GM23338 (cell line): ENCODE measurements at regions not wholly inside any gene's neighbourhood (a gene's known extent, or its start where the extent isn't known, plus 50 kb on each side); places are given as distances from the start of the nearest gene placed in this dataset.

ENCODE experiments used
- ATAC-seq: fragments of 200-7000 bp; cut with Tn5 transposase; 3 replicates; pipeline ENCODE4 v1.9.1; 2020
- DNase-seq: peaks from one replicate; pipeline ENCODE4 v3.0.0-alpha.2; 2015; ENCODE audit warnings: low spot score
- H2AFZ ChIP-seq: fragments of 200-600 bp; sonication (generic); 2 replicates; pipeline ENCODE4 v1.8.0; 2016; ENCODE audit warnings: antibody characterized with exemption, mild to moderate bottlenecking, moderate library complexity
- H3F3A ChIP-seq: fragments of 200-600 bp; sonication (generic); replicated peaks from 2 replicates; pipeline ENCODE4 v1.8.0; 2017; ENCODE audit warnings: antibody characterized with exemption, mixed run types, low read depth
- H3K27ac ChIP-seq: fragments of 200-600 bp; sonication (generic); 2 replicates; pipeline ENCODE4 v1.6.1; 2016; ENCODE audit warnings: low read depth
- H3K27me3 ChIP-seq: fragments of 200-600 bp; sonication (generic); 2 replicates; pipeline ENCODE4 v1.8.0; 2016; ENCODE audit warnings: mild to moderate bottlenecking, mixed run types, moderate library complexity; ENCODE audit not compliant: insufficient read depth
- H3K36me3 ChIP-seq: fragments of 200-600 bp; sonication (generic); 2 replicates; pipeline ENCODE4 v1.8.0; 2016; ENCODE audit warnings: mild to moderate bottlenecking; ENCODE audit not compliant: insufficient read depth
- H3K4me1 ChIP-seq: fragments of 200-600 bp; sonication (generic); 2 replicates; pipeline ENCODE4 v1.8.0; 2016; ENCODE audit warnings: mild to moderate bottlenecking, moderate library complexity; ENCODE audit not compliant: insufficient read depth
- H3K4me2 ChIP-seq: fragments of 200-600 bp; sonication (generic); 2 replicates; pipeline ENCODE4 v1.7.1; 2017; ENCODE audit warnings: mixed run types
- H3K4me3 ChIP-seq: fragments of 200-600 bp; sonication (generic); 2 replicates; pipeline ENCODE4 v1.6.1; 2016; ENCODE audit warnings: mixed run types
- H3K79me2 ChIP-seq: fragments of 200-600 bp; sonication (generic); replicated peaks from 2 replicates; pipeline ENCODE4 v1.8.0; 2017; ENCODE audit warnings: mild to moderate bottlenecking; ENCODE audit not compliant: insufficient read depth
- H3K9me2 ChIP-seq: fragments of 200-600 bp; sonication (generic); 2 replicates; pipeline ENCODE4 v1.8.0; 2017; ENCODE audit not compliant: insufficient read depth
- H4K20me1 ChIP-seq: fragments of 200-600 bp; sonication (generic); replicated peaks from 2 replicates; pipeline ENCODE4 v1.8.0; 2017; ENCODE audit warnings: mild to moderate bottlenecking; ENCODE audit not compliant: insufficient read depth
- H3K27ac Mint-ChIP-seq: 2 replicates; pipeline ENCODE4 v1.8.0; 2020; ENCODE audit warnings: inconsistent platforms, mild to moderate bottlenecking, moderate library complexity, mixed read lengths
- H3K27me3 Mint-ChIP-seq: 3 replicates; pipeline ENCODE4 v1.8.0; 2022; ENCODE audit warnings: low read depth, mild to moderate bottlenecking, moderate library complexity, mixed read lengths, inconsistent platforms; ENCODE audit not compliant: insufficient read depth, poor library complexity
- H3K36me3 Mint-ChIP-seq: 3 replicates; pipeline ENCODE4 v1.8.0; 2021; ENCODE audit warnings: low read depth, mild to moderate bottlenecking, inconsistent platforms, moderate library complexity, mixed read lengths
- H3K4me1 Mint-ChIP-seq: 3 replicates; pipeline ENCODE4 v1.8.0; 2020; ENCODE audit warnings: mild to moderate bottlenecking, inconsistent platforms, mixed read lengths
- H3K4me3 Mint-ChIP-seq: 3 replicates; pipeline ENCODE4 v1.8.0; 2021; ENCODE audit warnings: moderate library complexity, mild to moderate bottlenecking, inconsistent platforms, mixed read lengths
- H3K9me3 Mint-ChIP-seq: 3 replicates; pipeline ENCODE4 v1.8.0; 2020; ENCODE audit warnings: moderate library complexity, mild to moderate bottlenecking, inconsistent platforms, mixed read lengths
- CREB1 ChIP-seq: fragments of 250-450 bp; sonication (Bioruptor Pico); IDR thresholded peaks from 2 replicates; pipeline ENCODE4 v1.5.0; 2020; ENCODE audit warnings: low read depth, mild to moderate bottlenecking, moderate library complexity
- EZH2 ChIP-seq: fragments of 200-600 bp; sonication (generic); IDR thresholded peaks from one replicate; pipeline ENCODE4 v1.8.0; 2017; ENCODE audit warnings: antibody characterized with exemption, mild to moderate bottlenecking, low read depth; ENCODE audit not compliant: unreplicated experiment
- EZH2phosphoT487 ChIP-seq: fragments of 200-600 bp; sonication (generic); IDR thresholded peaks from one replicate; pipeline ENCODE4 v1.8.1; 2018; ENCODE audit warnings: antibody characterized with exemption; ENCODE audit not compliant: unreplicated experiment
- JUNB ChIP-seq: IDR thresholded peaks from one replicate; pipeline ENCODE4 v1.6.1; 2016; ENCODE audit warnings: antibody characterized with exemption; ENCODE audit not compliant: unreplicated experiment
- NANOG ChIP-seq: IDR thresholded peaks from 2 replicates; pipeline ENCODE4 v1.6.1; 2016; ENCODE audit warnings: antibody characterized with exemption, borderline replicate concordance
- POLR2AphosphoS5 ChIP-seq: IDR thresholded peaks from 2 replicates; pipeline ENCODE4 v1.6.1; 2016; ENCODE audit warnings: antibody characterized with exemption, low read depth
- STAT1 ChIP-seq: IDR thresholded peaks from one replicate; pipeline ENCODE4 v1.6.1; 2016; ENCODE audit warnings: antibody characterized with exemption; ENCODE audit not compliant: unreplicated experiment
- ZNF114 ChIP-seq: fragments of 250-450 bp; sonication (Bioruptor Pico); IDR thresholded peaks from 2 replicates; pipeline ENCODE4 v1.5.0; 2020; ENCODE audit warnings: mild to moderate bottlenecking, moderate library complexity
- TF ChIP-seq, protein P1 (sequence below): fragments of 250-450 bp; sonication (Bioruptor Pico); IDR thresholded peaks from 2 replicates; pipeline ENCODE4 v1.5.0; 2020; ENCODE audit warnings: mild to moderate bottlenecking, moderate library complexity
- TF ChIP-seq, protein P2 (sequence below): IDR thresholded peaks from 2 replicates; pipeline ENCODE4 v1.6.1; 2016; ENCODE audit warnings: antibody characterized with exemption
- TF ChIP-seq, protein P3 (sequence below): IDR thresholded peaks from one replicate; pipeline ENCODE4 v1.6.1; 2018; ENCODE audit warnings: antibody characterized with exemption; ENCODE audit not compliant: unreplicated experiment
- TF ChIP-seq, protein P4 (sequence below), 2 experiments: fragments of 200-600 bp in 1 of 2; sonication (generic) in 1 of 2; conservative IDR thresholded peaks; 2 replicates each; pipeline versions ENCODE4 v1.5.1 to v1.6.1; 2016 to 2017; ENCODE audit warnings: antibody characterized with exemption in 2 of 2, low read depth in 2 of 2, mild to moderate bottlenecking in 2 of 2, moderate library complexity in 1 of 2

DNA sequence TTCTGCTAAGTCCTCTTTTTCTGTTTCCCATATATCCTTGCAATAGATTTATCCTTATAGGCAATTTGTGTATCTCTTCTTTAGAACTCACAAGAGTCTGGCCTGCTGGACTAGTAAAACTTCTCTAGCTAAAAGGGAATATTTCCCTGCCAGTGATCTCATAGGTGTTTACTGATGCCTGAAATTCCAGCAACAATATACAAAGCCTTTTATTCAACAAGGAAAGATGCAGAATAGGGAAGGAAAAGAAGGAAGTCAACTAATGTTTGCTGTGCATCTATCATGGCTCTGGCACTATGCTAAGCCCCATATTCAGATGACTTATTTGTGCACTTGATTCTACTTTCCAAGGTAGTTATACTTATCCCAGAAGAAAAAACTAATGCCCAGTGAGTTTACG lies 160.0 kb upstream of the DMRTA1 start:
- Mint-ChIP-seq H3K36me3 (no peaks in the 10 kb centered on the region), H3K27me3 (no peaks in the 10 kb centered on the region), H3K4me1 (no peaks in the 10 kb centered on the region; the same call in 2 of the 3 replicates), H3K27ac (no peak overlapping the region), H3K4me3 (no peak overlapping the region), H3K9me3 (no peaks in the 10 kb centered on the region)
- no peaks in the 10 kb centered on the region for H3K27me3 ChIP-seq
- H2AFZ ChIP-seq = no peak overlapping the region; the same call in 1 of the 2 replicates
- DNase-seq (no peak), ATAC-seq (no peak)
- H4K20me1 ChIP-seq = no peaks in the 10 kb centered on the region
- H3K79me2 ChIP-seq = no peaks in the 10 kb centered on the region
- TF ChIP-seq, protein P1, sequence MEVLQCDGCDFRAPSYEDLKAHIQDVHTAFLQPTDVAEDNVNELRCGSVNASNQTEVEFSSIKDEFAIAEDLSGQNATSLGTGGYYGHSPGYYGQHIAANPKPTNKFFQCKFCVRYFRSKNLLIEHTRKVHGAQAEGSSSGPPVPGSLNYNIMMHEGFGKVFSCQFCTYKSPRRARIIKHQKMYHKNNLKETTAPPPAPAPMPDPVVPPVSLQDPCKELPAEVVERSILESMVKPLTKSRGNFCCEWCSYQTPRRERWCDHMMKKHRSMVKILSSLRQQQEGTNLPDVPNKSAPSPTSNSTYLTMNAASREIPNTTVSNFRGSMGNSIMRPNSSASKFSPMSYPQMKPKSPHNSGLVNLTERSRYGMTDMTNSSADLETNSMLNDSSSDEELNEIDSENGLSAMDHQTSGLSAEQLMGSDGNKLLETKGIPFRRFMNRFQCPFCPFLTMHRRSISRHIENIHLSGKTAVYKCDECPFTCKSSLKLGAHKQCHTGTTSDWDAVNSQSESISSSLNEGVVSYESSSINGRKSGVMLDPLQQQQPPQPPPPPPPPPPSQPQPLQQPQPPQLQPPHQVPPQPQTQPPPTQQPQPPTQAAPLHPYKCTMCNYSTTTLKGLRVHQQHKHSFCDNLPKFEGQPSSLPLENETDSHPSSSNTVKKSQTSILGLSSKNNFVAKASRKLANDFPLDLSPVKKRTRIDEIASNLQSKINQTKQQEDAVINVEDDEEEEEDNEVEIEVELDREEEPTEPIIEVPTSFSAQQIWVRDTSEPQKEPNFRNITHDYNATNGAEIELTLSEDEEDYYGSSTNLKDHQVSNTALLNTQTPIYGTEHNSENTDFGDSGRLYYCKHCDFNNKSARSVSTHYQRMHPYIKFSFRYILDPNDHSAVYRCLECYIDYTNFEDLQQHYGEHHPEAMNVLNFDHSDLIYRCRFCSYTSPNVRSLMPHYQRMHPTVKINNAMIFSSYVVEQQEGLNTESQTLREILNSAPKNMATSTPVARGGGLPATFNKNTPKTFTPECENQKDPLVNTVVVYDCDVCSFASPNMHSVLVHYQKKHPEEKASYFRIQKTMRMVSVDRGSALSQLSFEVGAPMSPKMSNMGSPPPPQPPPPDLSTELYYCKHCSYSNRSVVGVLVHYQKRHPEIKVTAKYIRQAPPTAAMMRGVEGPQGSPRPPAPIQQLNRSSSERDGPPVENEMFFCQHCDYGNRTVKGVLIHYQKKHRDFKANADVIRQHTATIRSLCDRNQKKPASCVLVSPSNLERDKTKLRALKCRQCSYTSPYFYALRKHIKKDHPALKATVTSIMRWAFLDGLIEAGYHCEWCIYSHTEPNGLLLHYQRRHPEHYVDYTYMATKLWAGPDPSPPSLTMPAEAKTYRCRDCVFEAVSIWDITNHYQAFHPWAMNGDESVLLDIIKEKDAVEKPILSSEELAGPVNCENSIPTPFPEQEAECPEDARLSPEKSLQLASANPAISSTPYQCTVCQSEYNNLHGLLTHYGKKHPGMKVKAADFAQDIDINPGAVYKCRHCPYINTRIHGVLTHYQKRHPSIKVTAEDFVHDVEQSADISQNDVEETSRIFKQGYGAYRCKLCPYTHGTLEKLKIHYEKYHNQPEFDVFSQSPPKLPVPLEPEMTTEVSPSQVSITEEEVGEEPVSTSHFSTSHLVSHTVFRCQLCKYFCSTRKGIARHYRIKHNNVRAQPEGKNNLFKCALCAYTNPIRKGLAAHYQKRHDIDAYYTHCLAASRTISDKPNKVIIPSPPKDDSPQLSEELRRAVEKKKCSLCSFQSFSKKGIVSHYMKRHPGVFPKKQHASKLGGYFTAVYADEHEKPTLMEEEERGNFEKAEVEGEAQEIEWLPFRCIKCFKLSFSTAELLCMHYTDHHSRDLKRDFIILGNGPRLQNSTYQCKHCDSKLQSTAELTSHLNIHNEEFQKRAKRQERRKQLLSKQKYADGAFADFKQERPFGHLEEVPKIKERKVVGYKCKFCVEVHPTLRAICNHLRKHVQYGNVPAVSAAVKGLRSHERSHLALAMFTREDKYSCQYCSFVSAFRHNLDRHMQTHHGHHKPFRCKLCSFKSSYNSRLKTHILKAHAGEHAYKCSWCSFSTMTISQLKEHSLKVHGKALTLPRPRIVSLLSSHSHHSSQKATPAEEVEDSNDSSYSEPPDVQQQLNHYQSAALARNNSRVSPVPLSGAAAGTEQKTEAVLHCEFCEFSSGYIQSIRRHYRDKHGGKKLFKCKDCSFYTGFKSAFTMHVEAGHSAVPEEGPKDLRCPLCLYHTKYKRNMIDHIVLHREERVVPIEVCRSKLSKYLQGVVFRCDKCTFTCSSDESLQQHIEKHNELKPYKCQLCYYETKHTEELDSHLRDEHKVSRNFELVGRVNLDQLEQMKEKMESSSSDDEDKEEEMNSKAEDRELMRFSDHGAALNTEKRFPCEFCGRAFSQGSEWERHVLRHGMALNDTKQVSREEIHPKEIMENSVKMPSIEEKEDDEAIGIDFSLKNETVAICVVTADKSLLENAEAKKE = no peak
- TF ChIP-seq, protein P2, sequence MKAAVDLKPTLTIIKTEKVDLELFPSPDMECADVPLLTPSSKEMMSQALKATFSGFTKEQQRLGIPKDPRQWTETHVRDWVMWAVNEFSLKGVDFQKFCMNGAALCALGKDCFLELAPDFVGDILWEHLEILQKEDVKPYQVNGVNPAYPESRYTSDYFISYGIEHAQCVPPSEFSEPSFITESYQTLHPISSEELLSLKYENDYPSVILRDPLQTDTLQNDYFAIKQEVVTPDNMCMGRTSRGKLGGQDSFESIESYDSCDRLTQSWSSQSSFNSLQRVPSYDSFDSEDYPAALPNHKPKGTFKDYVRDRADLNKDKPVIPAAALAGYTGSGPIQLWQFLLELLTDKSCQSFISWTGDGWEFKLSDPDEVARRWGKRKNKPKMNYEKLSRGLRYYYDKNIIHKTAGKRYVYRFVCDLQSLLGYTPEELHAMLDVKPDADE = no peak
- TF ChIP-seq POLR2AphosphoS5 (no peak), STAT1 (no peak), EZH2 (no peak), EZH2phosphoT487 (no peak), NANOG (no peak), JUNB (no peak), CREB1 (CRISPR knock-in tag) (no peak), ZNF114 (CRISPR knock-in tag) (no peak)
- TF ChIP-seq, protein P3, sequence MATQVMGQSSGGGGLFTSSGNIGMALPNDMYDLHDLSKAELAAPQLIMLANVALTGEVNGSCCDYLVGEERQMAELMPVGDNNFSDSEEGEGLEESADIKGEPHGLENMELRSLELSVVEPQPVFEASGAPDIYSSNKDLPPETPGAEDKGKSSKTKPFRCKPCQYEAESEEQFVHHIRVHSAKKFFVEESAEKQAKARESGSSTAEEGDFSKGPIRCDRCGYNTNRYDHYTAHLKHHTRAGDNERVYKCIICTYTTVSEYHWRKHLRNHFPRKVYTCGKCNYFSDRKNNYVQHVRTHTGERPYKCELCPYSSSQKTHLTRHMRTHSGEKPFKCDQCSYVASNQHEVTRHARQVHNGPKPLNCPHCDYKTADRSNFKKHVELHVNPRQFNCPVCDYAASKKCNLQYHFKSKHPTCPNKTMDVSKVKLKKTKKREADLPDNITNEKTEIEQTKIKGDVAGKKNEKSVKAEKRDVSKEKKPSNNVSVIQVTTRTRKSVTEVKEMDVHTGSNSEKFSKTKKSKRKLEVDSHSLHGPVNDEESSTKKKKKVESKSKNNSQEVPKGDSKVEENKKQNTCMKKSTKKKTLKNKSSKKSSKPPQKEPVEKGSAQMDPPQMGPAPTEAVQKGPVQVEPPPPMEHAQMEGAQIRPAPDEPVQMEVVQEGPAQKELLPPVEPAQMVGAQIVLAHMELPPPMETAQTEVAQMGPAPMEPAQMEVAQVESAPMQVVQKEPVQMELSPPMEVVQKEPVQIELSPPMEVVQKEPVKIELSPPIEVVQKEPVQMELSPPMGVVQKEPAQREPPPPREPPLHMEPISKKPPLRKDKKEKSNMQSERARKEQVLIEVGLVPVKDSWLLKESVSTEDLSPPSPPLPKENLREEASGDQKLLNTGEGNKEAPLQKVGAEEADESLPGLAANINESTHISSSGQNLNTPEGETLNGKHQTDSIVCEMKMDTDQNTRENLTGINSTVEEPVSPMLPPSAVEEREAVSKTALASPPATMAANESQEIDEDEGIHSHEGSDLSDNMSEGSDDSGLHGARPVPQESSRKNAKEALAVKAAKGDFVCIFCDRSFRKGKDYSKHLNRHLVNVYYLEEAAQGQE = no peak
- TF ChIP-seq, protein P4, sequence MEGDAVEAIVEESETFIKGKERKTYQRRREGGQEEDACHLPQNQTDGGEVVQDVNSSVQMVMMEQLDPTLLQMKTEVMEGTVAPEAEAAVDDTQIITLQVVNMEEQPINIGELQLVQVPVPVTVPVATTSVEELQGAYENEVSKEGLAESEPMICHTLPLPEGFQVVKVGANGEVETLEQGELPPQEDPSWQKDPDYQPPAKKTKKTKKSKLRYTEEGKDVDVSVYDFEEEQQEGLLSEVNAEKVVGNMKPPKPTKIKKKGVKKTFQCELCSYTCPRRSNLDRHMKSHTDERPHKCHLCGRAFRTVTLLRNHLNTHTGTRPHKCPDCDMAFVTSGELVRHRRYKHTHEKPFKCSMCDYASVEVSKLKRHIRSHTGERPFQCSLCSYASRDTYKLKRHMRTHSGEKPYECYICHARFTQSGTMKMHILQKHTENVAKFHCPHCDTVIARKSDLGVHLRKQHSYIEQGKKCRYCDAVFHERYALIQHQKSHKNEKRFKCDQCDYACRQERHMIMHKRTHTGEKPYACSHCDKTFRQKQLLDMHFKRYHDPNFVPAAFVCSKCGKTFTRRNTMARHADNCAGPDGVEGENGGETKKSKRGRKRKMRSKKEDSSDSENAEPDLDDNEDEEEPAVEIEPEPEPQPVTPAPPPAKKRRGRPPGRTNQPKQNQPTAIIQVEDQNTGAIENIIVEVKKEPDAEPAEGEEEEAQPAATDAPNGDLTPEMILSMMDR (conservative IDR thresholded peaks at IDR 0.05; ENCODE audit: low read depth in 2 of 2) = no peak
- no peak overlapping the region for H3K4me2 ChIP-seq
- no peak overlapping the region for H3K4me3 ChIP-seq
- H3K27ac ChIP-seq = no peak overlapping the region
- no peaks in the 10 kb centered on the region for H3F3A ChIP-seq
- H3K4me1 ChIP-seq = no peaks in the 10 kb centered on the region
- H3K9me2 ChIP-seq = no peaks in the 10 kb centered on the region
- H3K36me3 ChIP-seq = no peaks in the 10 kb centered on the region
